Colonic mucosa (tissue), 4 donors: ENCODE measurements at regions not wholly inside any gene's neighbourhood (a gene's known extent, or its start where the extent isn't known, plus 50 kb on each side); places are given as distances from the start of the nearest gene placed in this dataset.

Source experiments
- DNase-seq: peaks from one replicate; pipeline ENCODE4 v3.0.0-alpha.2; 2020
- H3K27ac ChIP-seq: fragments of 200-600 bp; one replicate; pipeline ENCODE4 v1.8.0; 2021
- H3K27me3 ChIP-seq: fragments of 200-600 bp; one replicate; pipeline ENCODE4 v1.8.0; 2021
- H3K36me3 ChIP-seq: fragments of 200-600 bp; one replicate; pipeline ENCODE4 v1.8.0; 2021
- H3K4me1 ChIP-seq: fragments of 200-600 bp; one replicate; pipeline ENCODE4 v1.8.0; 2021; ENCODE audit warnings: mild to moderate bottlenecking
- H3K4me3 ChIP-seq: fragments of 200-600 bp; one replicate; pipeline ENCODE4 v1.8.0; 2021
- H3K9ac ChIP-seq, 2 donors: one replicate each; pipeline ENCODE4 v1.7.0; 2013; ENCODE audit warnings: control low read depth in 2 of 2, low read depth in 2 of 2, low read length in 2 of 2
- H3K9me3 ChIP-seq: fragments of 200-600 bp; one replicate; pipeline ENCODE4 v1.8.0; 2021
- intact Hi-C: fragments of 100-400 bp; cut with DNase I; formaldehyde crosslinking; loops from one replicate; pipeline ENCODE4 v1.14.1; 2022
- TF ChIP-seq, protein P1 (sequence below): fragments of 200-600 bp; IDR thresholded peaks from one replicate; pipeline ENCODE4 v1.8.0; 2022; ENCODE audit warnings: antibody characterized with exemption, mild to moderate bottlenecking
- donor health status: healthy.
- donor health status: DM: no; HTN: no; CAD: no.
- donor health status: DM: no; HTN: no; CAD: no.

DNA sequence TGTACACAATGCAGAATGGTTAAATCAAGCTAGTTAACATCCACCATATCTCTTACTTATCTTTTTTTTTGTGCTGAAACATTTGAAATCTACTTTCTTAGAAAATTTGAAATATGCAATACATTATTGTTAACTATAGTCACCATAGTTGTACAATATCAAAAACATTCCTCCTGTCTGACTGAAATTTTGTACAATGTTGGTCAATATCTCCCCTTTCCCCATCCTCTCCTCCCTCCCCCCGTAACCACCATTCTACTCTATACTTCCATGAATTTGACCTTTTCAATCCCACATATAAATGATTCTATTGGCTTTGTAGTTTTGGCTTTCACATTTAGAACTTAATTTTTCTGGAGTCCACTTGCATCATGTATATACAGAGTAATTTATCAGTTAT, 63.5 kb upstream of the DCD start:
- Histone ChIP-seq H3K4me1 (no peaks in the 10 kb centered on the region), H3K36me3 (no peaks in the 10 kb centered on the region), H3K4me3 (no peak overlapping the region), H3K27me3 (no peaks in the 10 kb centered on the region), H3K9ac (no peak overlapping the region), H3K27ac (no peak overlapping the region), H3K9me3 (no peaks in the 10 kb centered on the region)
- intact Hi-C loops = no loop called here
- no peak for DNase-seq
- TF ChIP-seq, protein P1, sequence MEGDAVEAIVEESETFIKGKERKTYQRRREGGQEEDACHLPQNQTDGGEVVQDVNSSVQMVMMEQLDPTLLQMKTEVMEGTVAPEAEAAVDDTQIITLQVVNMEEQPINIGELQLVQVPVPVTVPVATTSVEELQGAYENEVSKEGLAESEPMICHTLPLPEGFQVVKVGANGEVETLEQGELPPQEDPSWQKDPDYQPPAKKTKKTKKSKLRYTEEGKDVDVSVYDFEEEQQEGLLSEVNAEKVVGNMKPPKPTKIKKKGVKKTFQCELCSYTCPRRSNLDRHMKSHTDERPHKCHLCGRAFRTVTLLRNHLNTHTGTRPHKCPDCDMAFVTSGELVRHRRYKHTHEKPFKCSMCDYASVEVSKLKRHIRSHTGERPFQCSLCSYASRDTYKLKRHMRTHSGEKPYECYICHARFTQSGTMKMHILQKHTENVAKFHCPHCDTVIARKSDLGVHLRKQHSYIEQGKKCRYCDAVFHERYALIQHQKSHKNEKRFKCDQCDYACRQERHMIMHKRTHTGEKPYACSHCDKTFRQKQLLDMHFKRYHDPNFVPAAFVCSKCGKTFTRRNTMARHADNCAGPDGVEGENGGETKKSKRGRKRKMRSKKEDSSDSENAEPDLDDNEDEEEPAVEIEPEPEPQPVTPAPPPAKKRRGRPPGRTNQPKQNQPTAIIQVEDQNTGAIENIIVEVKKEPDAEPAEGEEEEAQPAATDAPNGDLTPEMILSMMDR = no peak

DNA sequence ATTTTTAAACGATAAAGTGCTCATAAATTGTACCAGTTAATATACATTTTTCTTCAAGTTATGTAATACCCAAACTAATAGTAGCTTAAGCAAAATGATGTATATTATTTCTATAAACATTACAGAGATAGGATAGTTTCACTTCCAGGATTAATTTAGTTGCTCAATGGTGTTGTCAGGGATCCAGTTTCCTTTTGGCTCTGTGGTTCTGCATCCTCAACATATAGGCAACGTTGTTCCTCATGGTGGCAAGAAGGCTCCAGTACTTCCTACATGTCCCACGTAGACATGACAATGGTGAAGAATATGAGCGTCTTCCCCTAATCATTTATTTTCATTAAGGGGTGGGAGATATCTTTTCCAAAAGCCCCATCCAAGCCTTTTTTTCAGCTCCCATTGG, 60.7 kb upstream of the DCD start:
- TF ChIP-seq, protein P1 = no peak
- Histone ChIP-seq H3K4me1 (no peaks in the 10 kb centered on the region), H3K27me3 (no peaks in the 10 kb centered on the region), H3K36me3 (no peaks in the 10 kb centered on the region), H3K9ac (no peak overlapping the region), H3K9me3 (no peaks in the 10 kb centered on the region), H3K27ac (no peak overlapping the region), H3K4me3 (no peak overlapping the region)
- intact Hi-C loops = no loop called here
- no peak for DNase-seq

DNA sequence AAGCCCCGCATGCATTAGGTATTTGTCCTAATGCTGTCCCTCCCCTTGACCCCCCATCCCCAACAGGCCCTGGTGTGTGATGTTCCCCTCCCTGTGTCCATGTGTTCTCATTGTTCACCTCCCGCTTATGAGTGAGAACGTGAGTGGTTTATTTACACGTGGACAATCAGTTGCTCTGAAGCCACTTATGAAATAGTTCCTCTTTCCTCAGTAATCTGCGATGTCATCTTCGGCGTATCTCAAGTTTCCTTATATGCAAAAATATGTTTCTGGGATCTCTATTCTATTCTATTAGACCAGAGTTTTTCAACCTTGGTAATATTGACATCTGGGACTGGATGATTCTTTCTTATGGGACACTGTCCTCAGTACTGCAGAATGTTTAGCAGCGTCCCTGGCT, 56.0 kb upstream of the DCD start:
- DNase-seq = no peak
- Histone ChIP-seq H3K27me3 (no peaks in the 10 kb centered on the region), H3K36me3 (no peaks in the 10 kb centered on the region), H3K9ac (no peak overlapping the region), H3K27ac (no peak overlapping the region), H3K4me1 (no peaks in the 10 kb centered on the region), H3K4me3 (no peak overlapping the region), H3K9me3 (no peaks in the 10 kb centered on the region)
- TF ChIP-seq, protein P1 = no peak
- intact Hi-C loops = no loop called here

DNA sequence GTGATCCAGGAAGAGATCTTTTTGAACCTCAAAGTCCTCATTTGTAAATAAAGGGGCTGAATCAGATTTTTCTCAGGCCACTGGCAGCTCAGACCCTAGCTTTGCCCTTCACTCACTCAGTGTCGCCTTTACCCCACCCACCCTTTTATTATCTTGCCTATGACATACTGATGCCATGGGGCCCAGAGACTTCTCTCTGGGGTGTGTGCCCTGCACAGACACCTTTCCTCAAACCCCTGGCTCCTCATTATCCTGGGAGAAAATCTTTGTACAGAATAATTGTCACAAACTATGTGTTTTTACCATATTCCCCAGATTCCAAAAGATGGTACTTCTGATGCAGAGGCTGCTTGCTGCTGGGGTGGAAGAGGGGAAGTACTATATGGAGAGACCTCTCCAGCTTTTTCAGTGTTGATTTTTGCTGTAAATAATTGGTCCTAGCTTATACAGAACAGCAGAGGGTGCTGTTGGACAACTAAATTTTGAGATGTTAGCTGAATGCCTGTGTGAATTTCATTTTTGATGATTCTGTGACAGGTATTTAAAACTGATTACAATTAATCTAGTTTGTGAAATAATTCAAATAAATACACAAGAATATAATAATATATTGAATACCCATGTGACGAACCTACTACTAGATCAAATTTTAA, 53.9 kb upstream of the DCD start:
- Histone ChIP-seq H3K27me3 (no peaks in the 10 kb centered on the region), H3K4me1 (no peaks in the 10 kb centered on the region), H3K36me3 (no peaks in the 10 kb centered on the region), H3K9me3 (no peaks in the 10 kb centered on the region), H3K27ac (no peak overlapping the region), H3K9ac (no peak overlapping the region), H3K4me3 (no peak overlapping the region)
- TF ChIP-seq, protein P1 = peak; percentile 33
- DNase-seq = no peak
- intact Hi-C loops = no loop called here

DNA sequence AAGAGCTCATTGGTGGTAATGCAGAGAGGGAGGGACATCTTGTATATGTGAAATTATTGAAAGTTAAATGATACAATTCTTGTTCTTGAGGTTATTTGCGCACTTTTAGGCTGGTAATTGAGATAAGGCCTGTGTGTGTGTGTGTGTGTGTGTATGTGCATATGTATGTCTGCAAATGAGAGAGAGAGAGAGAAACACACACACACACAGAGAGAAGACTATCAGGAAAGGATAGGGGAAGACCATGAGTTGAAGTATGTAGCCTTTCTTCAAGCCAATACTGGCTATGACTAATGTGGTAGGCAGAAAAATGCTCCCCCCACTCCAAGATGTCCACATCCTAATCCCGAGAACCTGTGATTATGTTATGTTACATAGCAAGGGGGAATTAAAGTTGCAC, 52.7 kb upstream of the DCD start:
- no peaks in the 10 kb centered on the region for H3K9me3 ChIP-seq
- intact Hi-C loops = no loop called here
- DNase-seq = no peak
- H3K27me3 ChIP-seq = no peaks in the 10 kb centered on the region
- no peak overlapping the region for H3K9ac ChIP-seq
- no peaks in the 10 kb centered on the region for H3K36me3 ChIP-seq
- H3K4me1 ChIP-seq = no peaks in the 10 kb centered on the region
- TF ChIP-seq, protein P1 = no peak
- H3K27ac ChIP-seq = no peak overlapping the region
- H3K4me3 ChIP-seq = no peak overlapping the region
